ENCODE measurements at regions not wholly inside any gene's neighbourhood (a gene's known extent, or its start where the extent isn't known, plus 50 kb on each side); places are given as distances from the start of the nearest gene placed in this dataset.

GRCh38 chr1:2933431-2934155 lies 87.7 kb upstream of the ACTRT2 start:
- no peak for DNase-seq

GRCh38 chr1:2934156-2934540 lies 87.1 kb upstream of the ACTRT2 start:
- DNase-seq = no peak

- DNase-seq = no peak
These were observed 86.6 kb upstream of the ACTRT2 start for GRCh38 chr1:2934642-2935081.

- DNase-seq = no peak
These were observed 86.1 kb upstream of the ACTRT2 start for GRCh38 chr1:2935184-2935583.

GRCh38 chr1:2935751-2936390 lies 85.4 kb upstream of the ACTRT2 start:
- no peak for DNase-seq

GRCh38 chr1:2936559-2937515 lies 84.4 kb upstream of the ACTRT2 start:
- no peak for DNase-seq

GRCh38 chr1:2937805-2938204 lies 83.5 kb upstream of the ACTRT2 start:
- DNase-seq = no peak

- DNase-seq = no peak
These were observed 82.2 kb upstream of the ACTRT2 start for GRCh38 chr1:2939041-2939552.

- no peak for DNase-seq
These were observed 81.1 kb upstream of the ACTRT2 start for GRCh38 chr1:2940178-2940577.

GRCh38 chr1:2941040-2941439 lies 80.2 kb upstream of the ACTRT2 start:
- DNase-seq = no peak

- DNase-seq = no peak
These were observed 79.4 kb upstream of the ACTRT2 start for GRCh38 chr1:2941907-2942306.

- DNase-seq = no peak
These were observed 78.9 kb upstream of the ACTRT2 start for GRCh38 chr1:2942410-2942809.

- DNase-seq = no peak
These were observed 77.5 kb upstream of the ACTRT2 start for GRCh38 chr1:2943686-2944260.

- DNase-seq = no peak
These were observed 76.6 kb upstream of the ACTRT2 start for GRCh38 chr1:2944705-2945104.

GRCh38 chr1:2945821-2946231 lies 75.4 kb upstream of the ACTRT2 start:
- DNase-seq = no peak

- no peak for DNase-seq
These were observed 75.0 kb upstream of the ACTRT2 start for GRCh38 chr1:2946291-2946690.

GRCh38 chr1:2946999-2947690 lies 74.1 kb upstream of the ACTRT2 start:
- DNase-seq = no peak

- no peak for DNase-seq
These were observed 73.1 kb upstream of the ACTRT2 start for GRCh38 chr1:2948001-2948750.

- no peak for DNase-seq
These were observed 72.3 kb upstream of the ACTRT2 start for GRCh38 chr1:2948751-2949680.

Measured in right lung (tissue), 2 donors.